Activated naive CD4-positive, alpha-beta T cell treated with anti-CD3 and anti-CD28 coated beads, Interleukin-2, amount 50 U/mL, for 72 hours (primary cell): ENCODE measurements at regions not wholly inside any gene's neighbourhood (a gene's known extent, or its start where the extent isn't known, plus 50 kb on each side); places are given as distances from the start of the nearest gene placed in this dataset.
A peak's percentile ranks its signal among the peaks of the same experiment; 100 is the strongest.
"Not testable (repeated sequence)": the region's sequence is repeated elsewhere in the genome, so short reads cannot be mapped to it uniquely, and the experiment has no call there.

Experiments used
- ATAC-seq, 2 donors: fragments of 150-1000 bp; cut with Tn5 transposase; 2 replicates each; pipeline ENCODE4 v1.10.0; 2021; ENCODE audit warnings: mild to moderate bottlenecking in 2 of 2, moderate library complexity in 2 of 2
- DNase-seq, 2 donors: peaks; one replicate each; pipeline ENCODE4 v3.0.0; 2021 to 2022; ENCODE audit warnings: low spot score in 2 of 2
- H3K27ac Mint-ChIP-seq, 2 donors: one replicate each; pipeline ENCODE4 v1.8.0; 2022; ENCODE audit warnings: mild to moderate bottlenecking in 2 of 2, mixed read lengths in 2 of 2
- H3K36me3 Mint-ChIP-seq, 2 donors: one replicate each; pipeline ENCODE4 v1.8.0; 2022; ENCODE audit warnings: mixed read lengths in 2 of 2
- H3K9me3 Mint-ChIP-seq, 2 donors: one replicate each; pipeline ENCODE4 v1.8.0; 2022; ENCODE audit warnings: mixed read lengths in 2 of 2

DNA sequence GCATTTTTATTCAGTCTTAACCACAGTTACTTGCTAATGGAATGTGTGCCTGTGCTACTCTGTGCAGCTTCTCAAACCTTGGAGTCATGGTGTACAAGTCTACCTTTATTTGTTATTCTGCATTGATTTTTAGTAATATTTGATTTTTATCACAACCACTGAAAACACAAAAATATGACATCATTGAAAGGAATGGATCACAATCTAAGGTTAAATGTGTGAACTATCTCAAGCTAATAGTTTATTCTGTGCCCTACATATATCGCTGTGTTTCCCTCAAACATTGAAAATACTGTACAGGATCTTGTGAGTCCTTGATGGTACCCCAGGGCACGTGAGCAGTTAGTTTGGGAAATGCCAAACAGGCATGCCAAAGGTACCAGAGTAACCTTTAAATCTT is 573.4 kb downstream of the FRK start:
- DNase-seq (no peak), ATAC-seq (no peak)
- Mint-ChIP-seq H3K9me3 (peaks cover 6 to 7% of the 10 kb centered on the region in 2 donors), H3K36me3 (no peaks in the 10 kb centered on the region), H3K27ac (no peak overlapping the region)

DNA sequence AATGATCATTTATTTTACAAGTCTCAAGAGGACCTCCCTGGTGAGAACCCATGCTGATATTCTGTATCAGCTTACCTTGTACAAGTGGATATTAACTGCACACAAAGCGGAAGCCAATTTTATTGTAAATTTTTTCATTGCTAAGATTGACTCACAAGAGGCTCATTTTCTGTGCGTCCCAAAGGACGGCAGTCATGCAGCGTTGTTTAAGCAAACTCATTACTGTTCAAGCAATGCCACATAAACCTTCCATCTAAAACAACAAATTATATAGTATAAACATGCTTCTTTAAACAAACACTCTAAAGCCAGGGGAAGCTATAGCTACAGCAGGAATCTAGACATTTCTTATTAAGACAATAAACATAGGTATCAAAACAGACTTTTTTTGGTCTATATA is 575.3 kb downstream of the FRK start:
- ATAC-seq (no peak), DNase-seq (no peak)
- Mint-ChIP-seq H3K27ac (no peak overlapping the region), H3K9me3 (peaks cover 3 to 4% of the 10 kb centered on the region in 2 donors), H3K36me3 (no peaks in the 10 kb centered on the region)

DNA sequence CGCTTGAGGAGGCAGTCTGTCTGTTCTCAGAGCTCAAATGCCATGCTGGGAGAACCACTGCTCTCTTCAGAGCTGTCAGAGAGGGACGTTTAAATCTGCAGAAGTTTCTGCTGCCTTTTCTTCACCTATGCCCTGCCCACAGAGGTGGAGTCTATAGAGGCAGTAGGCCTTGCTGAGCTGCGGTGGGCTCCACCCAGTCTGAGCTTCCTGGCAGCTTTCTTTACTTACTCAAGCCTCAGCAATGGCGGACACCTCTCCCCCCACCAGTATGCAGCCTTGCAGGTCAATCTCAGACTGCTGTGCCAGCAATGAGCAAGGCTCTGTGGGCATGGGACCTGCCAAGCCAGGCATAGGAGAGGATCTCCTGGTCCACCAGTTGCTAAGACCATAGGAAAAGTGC is 580.1 kb downstream of the FRK start:
- not testable (repeated sequence) for ATAC-seq, H3K27ac Mint-ChIP-seq, DNase-seq, H3K36me3 Mint-ChIP-seq
- H3K9me3 Mint-ChIP-seq, result peaks cover 4 to 20% of the 10 kb centered on the region in 2 donors

DNA sequence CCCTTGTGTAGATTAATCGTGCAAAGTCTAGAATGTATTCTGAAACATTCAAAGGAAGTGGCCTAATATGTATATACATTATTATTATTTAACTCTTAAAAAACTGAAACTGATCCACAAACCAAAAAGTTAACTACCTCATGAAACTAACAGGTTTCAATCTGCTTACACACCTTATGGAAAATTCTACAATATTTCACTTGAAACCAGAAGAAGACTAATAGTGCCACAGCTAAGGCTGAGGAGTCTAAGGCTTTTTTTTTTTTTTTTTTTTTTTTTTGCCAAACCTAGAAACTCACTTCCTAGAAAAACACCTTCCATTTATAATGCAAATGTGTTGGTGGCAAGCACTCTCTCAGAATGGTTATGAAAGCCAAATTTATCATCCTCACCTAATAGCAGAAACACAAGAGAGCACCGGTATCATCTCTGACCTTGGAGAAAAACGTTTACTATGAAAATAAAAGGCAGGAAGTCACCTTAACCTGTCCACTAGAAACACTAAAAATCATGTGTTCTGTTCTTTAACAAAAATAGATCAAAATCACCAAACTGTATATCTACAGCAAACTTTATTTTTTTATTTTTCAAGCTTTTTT is 586.1 kb downstream of the FRK start:
- peaks cover 4 to 21% of the 10 kb centered on the region in 2 donors for H3K9me3 Mint-ChIP-seq
- H3K27ac Mint-ChIP-seq, result no peak overlapping the region
- H3K36me3 Mint-ChIP-seq, result peaks cover 0 to 2% of the 10 kb centered on the region in 2 donors
- DNase-seq, result no peak
- no peak for ATAC-seq

DNA sequence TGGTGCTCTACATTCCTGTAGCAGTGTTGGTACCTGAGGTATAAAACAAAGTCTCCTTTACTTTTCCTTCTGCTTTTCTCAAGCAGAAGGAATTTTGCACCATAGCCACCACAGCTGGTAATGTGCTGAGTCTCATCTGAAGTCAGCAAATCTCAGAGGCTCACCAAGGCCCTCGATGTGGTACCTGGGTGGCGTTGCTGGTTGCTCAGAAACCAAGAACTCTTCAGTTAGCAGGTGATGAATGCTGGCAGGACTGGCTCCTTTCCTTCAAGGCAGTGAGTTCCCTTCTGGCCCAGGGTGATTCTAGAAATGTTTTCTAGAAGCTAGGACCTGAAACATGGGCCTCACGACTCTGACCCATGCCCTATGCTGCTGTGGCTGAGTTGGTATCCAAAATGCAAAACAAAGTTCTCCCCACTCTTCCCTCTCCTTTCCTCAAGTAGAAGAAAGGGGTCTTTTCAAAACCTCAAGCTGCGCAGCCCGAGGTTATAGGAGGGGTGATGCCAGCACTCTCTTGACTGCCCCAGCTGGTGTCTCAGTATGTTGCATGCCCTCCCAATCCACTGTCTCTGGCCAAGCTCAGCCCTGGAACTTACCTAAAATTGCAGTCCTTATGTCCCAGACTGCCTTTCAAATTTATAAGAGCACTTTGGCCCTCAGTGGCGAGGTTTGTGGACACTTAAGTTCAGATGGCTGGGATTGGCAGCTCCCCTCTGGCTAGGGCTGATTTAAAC is 592.3 kb downstream of the FRK start:
- Mint-ChIP-seq H3K9me3 (peaks cover 12 to 31% of the 10 kb centered on the region in 2 donors), H3K36me3 (no peaks in the 10 kb centered on the region), H3K27ac (no peak overlapping the region)
- ATAC-seq (no peak), DNase-seq (no peak)

DNA sequence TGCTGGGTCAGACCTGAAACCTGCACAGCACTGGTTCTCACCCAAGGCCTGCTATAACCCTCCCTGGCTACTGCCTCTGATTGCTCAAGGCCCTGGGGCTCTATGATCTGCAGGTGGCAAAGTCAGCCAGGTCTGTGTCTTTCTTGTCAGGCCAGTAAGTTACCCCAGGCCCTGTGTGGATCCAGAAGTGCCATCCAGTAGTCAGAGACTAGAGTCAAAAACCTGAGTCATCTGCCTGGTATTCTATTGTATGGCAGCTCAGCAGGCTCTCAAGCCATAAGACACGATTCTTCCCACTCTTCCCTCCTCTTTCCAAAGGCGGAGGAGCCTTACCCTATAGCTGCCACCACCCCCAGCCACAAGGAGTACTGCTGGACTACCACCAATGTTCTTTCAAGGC is 593.0 kb downstream of the FRK start:
- H3K27ac Mint-ChIP-seq, result no peak overlapping the region

DNA sequence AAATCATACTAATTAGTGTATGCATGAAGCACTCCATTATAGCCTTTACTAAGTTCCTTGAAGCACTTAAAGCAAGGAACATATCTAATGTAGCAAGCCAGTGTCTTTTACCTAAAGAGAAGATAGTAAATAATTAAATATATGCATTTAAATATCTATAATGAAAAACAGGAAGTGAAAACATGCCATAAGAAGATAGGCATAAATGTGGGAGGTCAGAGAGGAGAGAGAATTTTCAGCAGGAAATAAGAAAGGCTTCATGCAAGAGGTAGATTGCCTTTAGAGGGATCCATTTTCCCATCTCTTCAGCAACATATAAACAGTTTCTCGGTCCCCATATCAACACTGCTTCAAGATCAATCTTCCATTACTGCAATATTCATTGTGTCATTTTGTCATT is 599.8 kb downstream of the FRK start:
- no peak for ATAC-seq
- Mint-ChIP-seq H3K27ac (no peak overlapping the region), H3K36me3 (no peaks in the 10 kb centered on the region), H3K9me3 (peaks cover 5 to 23% of the 10 kb centered on the region in 2 donors)
- no peak for DNase-seq

More for the DNA sequence above, 593.0 kb downstream of the FRK start:
- H3K9me3 Mint-ChIP-seq, result peaks cover 12 to 30% of the 10 kb centered on the region in 2 donors
- no peaks in the 10 kb centered on the region for H3K36me3 Mint-ChIP-seq
- ATAC-seq, result no peak
- no peak for DNase-seq

DNA sequence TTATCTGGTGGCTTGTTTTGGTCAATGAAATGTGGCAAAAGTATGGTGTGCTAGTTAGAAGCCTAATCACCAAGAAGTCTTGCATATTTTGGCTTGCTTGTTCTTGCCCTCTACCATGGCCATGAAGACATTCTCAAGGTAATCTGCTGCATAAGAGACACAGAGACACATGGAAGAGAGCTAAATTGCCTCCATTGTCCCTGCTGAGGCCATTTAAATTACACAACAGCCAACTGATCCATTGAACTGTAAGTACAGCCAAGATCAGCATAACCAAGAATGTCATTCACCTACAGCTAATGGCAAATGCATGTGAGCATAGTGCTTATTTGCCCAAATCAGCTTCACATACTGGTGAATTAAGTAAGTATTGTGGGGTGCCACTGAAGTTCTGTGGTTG is 603.8 kb downstream of the FRK start:
- Mint-ChIP-seq H3K9me3 (peaks cover 4 to 5% of the 10 kb centered on the region in 2 donors), H3K27ac (no peak overlapping the region), H3K36me3 (no peaks in the 10 kb centered on the region)
- ATAC-seq (no peak), DNase-seq (no peak)

DNA sequence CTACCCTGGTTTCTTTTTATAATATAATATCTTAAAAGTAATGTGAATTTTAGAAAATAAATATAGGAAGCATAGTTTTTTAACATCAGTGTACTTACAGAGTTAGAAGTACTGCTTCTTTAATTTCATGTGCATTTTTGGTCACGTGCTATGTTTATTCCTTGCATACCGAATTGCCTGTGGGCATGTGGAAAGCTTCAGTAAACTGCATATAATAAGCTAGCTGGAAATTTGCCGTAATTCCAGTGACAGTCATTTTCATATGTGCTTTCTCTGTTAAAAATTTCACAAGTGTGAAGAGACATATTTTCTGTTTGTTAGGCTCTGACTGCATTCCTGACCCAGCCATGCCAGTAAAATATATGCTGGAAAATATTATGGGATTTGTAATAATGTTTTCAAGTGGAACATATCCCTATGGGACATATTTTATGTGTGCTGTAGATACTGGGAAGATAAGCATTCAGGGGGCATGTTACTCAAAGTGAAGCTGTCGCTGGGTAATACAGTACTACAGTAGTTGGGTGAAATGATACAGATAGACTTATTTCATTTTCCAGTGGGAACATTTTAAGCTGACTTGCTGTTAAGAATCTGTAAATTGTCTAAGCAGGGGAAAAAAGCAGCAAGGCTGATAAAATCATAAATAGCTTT is 616.7 kb downstream of the FRK start:
- DNase-seq (no peak), ATAC-seq (no peak)
- Mint-ChIP-seq H3K9me3 (peaks cover 4 to 6% of the 10 kb centered on the region in 2 donors), H3K36me3 (no peaks in the 10 kb centered on the region), H3K27ac (no peak overlapping the region)

DNA sequence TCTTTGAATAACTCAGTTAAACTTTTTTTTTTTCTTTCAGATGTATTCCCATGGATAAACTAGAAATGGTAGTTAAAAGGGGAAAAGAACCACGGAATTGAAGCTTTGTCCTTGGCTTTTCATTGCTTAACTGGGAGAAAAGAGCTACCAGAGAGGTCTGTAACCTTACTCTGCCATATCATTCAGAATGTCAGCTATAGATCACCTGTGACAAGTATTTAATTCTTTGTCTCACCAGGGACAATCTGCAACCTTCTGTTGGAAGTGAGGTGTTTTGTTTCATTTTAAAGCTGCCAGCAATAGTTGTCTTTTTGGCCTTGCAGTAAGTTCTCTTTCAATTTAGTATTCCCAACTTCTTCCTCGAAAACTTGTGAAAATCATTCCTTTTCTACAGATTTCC is 618.4 kb downstream of the FRK start:
- no peaks in the 10 kb centered on the region for H3K36me3 Mint-ChIP-seq
- H3K27ac Mint-ChIP-seq, result no peak overlapping the region
- no peak for DNase-seq
- no peak for ATAC-seq
- peaks cover 9 to 12% of the 10 kb centered on the region in 2 donors for H3K9me3 Mint-ChIP-seq

DNA sequence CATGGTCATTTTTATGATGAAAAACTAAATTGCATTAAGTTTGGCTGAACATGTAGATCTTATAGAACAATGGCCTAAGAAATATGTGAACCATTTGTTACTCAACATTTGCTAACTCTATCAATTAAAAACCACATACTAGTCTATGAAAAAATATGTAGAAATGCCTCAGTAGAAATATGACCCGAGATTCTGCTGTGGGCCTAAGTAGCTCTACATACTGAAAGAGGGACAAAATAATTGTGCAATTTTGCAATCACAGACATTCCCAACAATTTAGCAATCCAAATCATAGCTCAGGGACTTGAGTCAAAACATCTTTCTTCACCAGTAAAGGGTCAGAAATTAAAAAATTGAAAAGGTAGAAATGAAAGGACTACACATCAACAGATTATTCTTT is 619.0 kb downstream of the FRK start:
- ATAC-seq, result no peak
- H3K9me3 Mint-ChIP-seq, result peaks cover 9 to 12% of the 10 kb centered on the region in 2 donors
- no peaks in the 10 kb centered on the region for H3K36me3 Mint-ChIP-seq
- H3K27ac Mint-ChIP-seq, result no peak overlapping the region
- DNase-seq, result no peak

DNA sequence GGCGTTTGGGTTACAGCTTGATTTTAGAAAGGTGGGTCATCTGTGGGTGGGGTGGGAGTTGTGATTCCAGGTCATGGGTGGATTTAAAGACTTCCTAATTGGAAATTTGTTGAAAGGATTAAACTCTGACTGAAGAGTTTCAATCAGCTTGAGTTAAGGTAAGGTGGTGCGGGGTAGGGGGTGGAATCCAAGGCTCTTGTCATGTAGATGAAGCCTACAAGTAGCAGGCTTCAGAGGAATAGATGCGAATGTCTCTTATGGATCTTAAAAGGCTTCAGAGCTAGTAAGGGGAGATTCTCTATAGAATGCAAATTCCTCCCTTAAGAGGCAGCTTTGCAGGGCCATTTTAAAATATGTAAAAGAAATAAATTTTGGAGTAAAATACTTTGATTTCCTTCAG is 645.3 kb downstream of the FRK start:
- peaks cover 0 to 10% of the 10 kb centered on the region in 2 donors for H3K9me3 Mint-ChIP-seq
- H3K36me3 Mint-ChIP-seq, result no peaks in the 10 kb centered on the region
- DNase-seq, result no peak
- no peak for ATAC-seq
- no peak overlapping the region for H3K27ac Mint-ChIP-seq

DNA sequence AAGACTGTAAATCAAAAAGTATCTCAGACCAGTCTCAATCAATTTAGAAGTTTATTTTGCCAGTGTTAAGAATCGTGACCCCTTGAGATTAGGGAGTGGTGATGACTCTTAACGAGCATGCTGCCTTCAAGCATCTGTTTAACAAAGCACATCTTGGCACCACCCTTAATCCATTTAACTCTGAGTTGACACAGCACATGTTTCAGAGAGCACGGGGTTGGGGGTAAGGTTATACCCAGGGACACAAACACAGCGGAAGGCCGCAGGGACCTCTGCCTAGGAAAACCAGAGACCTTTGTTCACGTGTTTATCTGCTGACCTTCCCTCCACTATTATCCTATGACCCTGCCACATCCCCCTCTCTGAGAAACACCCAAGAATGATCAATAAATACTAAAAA is 645.8 kb downstream of the FRK start:
- ATAC-seq, H3K27ac Mint-ChIP-seq, DNase-seq, H3K36me3 Mint-ChIP-seq: not testable (repeated sequence)
- peaks cover 0 to 12% of the 10 kb centered on the region in 2 donors for H3K9me3 Mint-ChIP-seq

DNA sequence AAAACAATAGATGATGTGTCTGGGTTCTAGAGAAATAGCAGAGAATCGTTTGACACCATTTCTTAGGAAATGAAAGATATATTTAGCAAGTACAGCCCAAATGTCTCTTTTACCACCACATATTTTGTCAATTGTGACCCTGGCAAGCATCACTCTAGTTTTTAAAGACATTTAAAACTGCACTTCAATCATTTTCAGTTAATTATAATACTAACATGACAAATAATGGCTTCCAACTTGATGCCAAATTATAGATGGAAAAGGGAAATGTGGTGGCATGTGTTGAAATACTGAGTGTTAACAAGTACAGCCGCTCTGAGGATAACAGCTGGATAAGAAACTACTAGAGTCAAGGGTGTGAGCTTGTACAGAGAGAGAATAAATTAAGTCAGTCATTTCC is 648.9 kb downstream of the FRK start:
- H3K27ac Mint-ChIP-seq, result no peak overlapping the region
- no peak for ATAC-seq

DNA sequence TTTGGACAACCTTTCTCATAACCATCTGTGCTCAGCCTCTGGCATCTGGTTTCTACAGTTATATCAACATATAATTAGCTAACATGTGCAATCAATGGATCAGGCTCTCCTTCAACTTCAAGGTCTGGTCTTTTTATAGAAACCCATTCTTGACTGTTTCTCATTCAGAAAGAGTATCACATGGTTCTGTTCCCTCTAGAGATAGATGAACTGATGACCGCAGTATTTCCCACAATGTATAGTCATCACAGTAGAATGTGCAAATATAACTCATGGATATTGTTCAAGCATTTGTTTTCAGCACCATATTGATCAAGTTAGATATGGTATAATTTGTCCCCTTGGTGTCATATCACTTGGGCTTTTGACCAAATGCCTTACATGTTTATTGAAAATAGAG is 656.2 kb downstream of the FRK start:
- no peaks in the 10 kb centered on the region for H3K36me3 Mint-ChIP-seq
- ATAC-seq (no peak), DNase-seq (no peak)
- peaks cover 19 to 21% of the 10 kb centered on the region in 2 donors for H3K9me3 Mint-ChIP-seq
- no peak overlapping the region for H3K27ac Mint-ChIP-seq

More for the DNA sequence above, 648.9 kb downstream of the FRK start:
- no peak for DNase-seq
- Mint-ChIP-seq H3K36me3 (no peaks in the 10 kb centered on the region), H3K9me3 (peaks cover 8 to 9% of the 10 kb centered on the region in 2 donors)

DNA sequence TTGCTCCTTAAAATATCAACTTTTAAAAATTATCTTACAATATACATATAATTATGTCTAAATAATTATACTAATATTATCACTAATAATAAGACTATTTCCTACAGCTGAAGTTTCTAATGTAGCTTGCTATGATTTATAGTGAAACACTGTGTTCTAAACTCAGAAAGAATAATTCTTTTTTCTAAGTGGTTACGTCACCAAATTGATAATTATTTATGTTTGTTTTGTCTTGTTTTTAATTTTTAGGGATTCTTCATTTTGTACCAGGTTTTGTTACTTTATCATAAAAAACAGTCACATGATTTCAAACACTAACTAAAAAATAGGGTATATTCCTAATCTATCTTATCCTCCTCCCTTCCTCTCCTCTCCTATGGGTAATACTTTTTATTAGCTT is 662.1 kb downstream of the FRK start:
- no peak for DNase-seq
- Mint-ChIP-seq H3K36me3 (peaks cover 0 to 9% of the 10 kb centered on the region in 2 donors), H3K27ac (no peak overlapping the region), H3K9me3 (peaks cover 9 to 31% of the 10 kb centered on the region in 2 donors)
- no peak for ATAC-seq

DNA sequence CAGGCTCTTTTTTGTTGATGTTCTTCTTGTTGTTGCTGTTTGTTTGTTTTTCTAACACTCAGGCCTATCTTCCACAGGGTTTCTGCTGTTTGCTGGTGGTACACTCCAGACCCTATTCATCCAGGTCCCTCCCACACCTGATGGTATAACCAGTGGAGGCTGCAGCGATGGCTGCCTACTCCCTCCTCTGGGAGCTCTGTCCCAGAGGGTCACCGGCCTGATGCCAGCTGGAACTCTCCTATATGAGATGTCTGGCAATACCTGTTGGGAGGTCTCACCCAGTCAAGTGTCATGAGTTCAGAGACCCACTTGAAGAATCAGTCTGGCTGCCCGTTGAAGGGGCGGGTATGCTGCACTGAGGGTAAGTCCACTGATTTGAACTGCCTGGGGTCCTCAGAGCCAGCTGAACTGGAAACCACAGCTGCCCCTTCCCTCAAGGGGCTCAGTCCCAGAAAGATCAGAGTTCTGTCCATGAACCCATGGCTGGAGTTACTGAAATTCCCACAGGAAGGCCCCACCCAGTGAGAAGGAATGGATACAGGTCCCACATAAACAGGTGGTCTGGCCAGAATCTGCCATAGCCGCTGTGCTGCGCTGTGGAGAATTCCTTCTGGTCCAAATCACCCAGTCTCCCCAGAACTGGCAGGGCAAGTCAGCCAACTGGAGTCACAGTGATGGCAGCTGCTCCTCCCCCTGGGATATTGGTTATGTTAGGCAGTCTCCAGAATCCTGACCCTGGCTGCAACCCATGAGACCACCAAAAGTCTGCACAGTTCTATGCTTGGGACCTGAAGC is 664.4 kb downstream of the FRK start:
- ATAC-seq, result no peak
- Mint-ChIP-seq H3K27ac (no peak overlapping the region), H3K36me3 (peaks cover 0 to 17% of the 10 kb centered on the region in 2 donors), H3K9me3 (peaks cover 17 to 45% of the 10 kb centered on the region in 2 donors)
- DNase-seq, result peak in 1 of 2 donors; percentile 47
